HepG2 (cell line): ENCODE measurements at regions not wholly inside any gene's neighbourhood (a gene's known extent, or its start where the extent isn't known, plus 50 kb on each side); places are given as distances from the start of the nearest gene placed in this dataset.

ENCODE experiments used
- ATAC-seq: fragments of 200-7000 bp; cut with Tn5 transposase; 3 replicates; pipeline ENCODE4 v1.9.1; 2020; ENCODE audit warnings: mild to moderate bottlenecking, moderate library complexity
- BruUV-seq: library from RNA; stranded (reverse); fragments of 400-500 nt; replicated peaks from 2 replicates; lab custom pipeline; 2021; lab: Mats Ljungman, UMichigan
- CTCF ChIA-PET: fragments of 300-600 bp; formaldehyde crosslinking; extraction: SDS; loops from one replicate; lab custom pipeline; 2021; ENCODE audit warnings: low total read pairs, inconsistent platforms, low intra/inter-chr PET ratio; lab: Yijun Ruan, JAX
- POLR2A ChIA-PET: fragments of 350-600 bp; sonication (Branson Sonifier 250); formaldehyde crosslinking; loops from one replicate; lab custom pipeline; 2020; ENCODE audit warnings: antibody characterized with exemption, inconsistent platforms; lab: Yijun Ruan, JAX
- DNase-seq: peaks from one replicate; pipeline ENCODE4 v3.0.0-alpha.2; 2015; ENCODE audit warnings: low spot score
- FAIRE-seq: peaks from 3 replicates; lab custom pipeline; 2011; peaks lifted over from hg19 to GRCh38; lab: Jason Lieb, UNC
- H2AFZ ChIP-seq: one replicate; pipeline ENCODE4 v1.6.1; 2011; ENCODE audit warnings: low read length, inconsistent platforms
- H3K27ac ChIP-seq: fragments of 300-600 bp; 3 replicates; pipeline ENCODE4 v1.8.0; 2011; ENCODE audit warnings: mixed run types, mild to moderate bottlenecking, mixed read lengths, low read length, inconsistent platforms; ENCODE audit not compliant: insufficient read depth; ENCODE audit errors: extremely low read length
- H3K27me3 ChIP-seq, 2 experiments: fragments of 200-600 bp in 1 of 2; 2 replicates in 1 of 2; 3 replicates in 1 of 2; pipeline versions ENCODE4 v1.6.0 to v1.8.0; 2011; ENCODE audit warnings: low read length in 2 of 2, mild to moderate bottlenecking in 2 of 2, moderate library complexity in 2 of 2, inconsistent platforms in 1 of 2; ENCODE audit not compliant: insufficient read depth in 2 of 2, control insufficient read depth in 1 of 2
- H3K36me3 ChIP-seq, 2 experiments: fragments of 200-600 bp in 1 of 2; replicated peaks in 1 of 2; 2 replicates in 1 of 2; 3 replicates in 1 of 2; pipeline versions ENCODE4 v1.5.1 to v1.8.0; 2011; ENCODE audit warnings: low read length in 2 of 2, inconsistent platforms in 1 of 2; ENCODE audit not compliant: insufficient read depth in 2 of 2, control insufficient read depth in 1 of 2
- H3K4me1 ChIP-seq: 2 replicates; pipeline ENCODE4 v1.5.1; 2012; ENCODE audit warnings: low read length, inconsistent platforms; ENCODE audit not compliant: insufficient read depth
- H3K4me2 ChIP-seq: 2 replicates; pipeline ENCODE4 v1.6.0; 2011; ENCODE audit warnings: low read depth, low read length, inconsistent platforms
- H3K4me3 ChIP-seq, 3 experiments: fragments of 200-600 bp in 1 of 3; sonication (generic), shearing (Covaris generic) in 1 of 3; replicated peaks in 1 of 3; 2 replicates each; pipeline ENCODE4 v1.5.1; 2011 to 2016; ENCODE audit warnings: low read length in 3 of 3, inconsistent platforms in 2 of 3, low read depth in 2 of 3, mild to moderate bottlenecking in 2 of 3, control low read depth in 1 of 3, mixed read lengths in 1 of 3; ENCODE audit not compliant: insufficient read depth in 1 of 3
- H3K79me2 ChIP-seq: one replicate; pipeline ENCODE4 v1.6.1; 2011; ENCODE audit warnings: low read length, inconsistent platforms; ENCODE audit not compliant: insufficient read depth
- H3K9ac ChIP-seq: 2 replicates; pipeline ENCODE4 v1.6.0; 2011; ENCODE audit warnings: mild to moderate bottlenecking, low read depth, low read length, inconsistent platforms; ENCODE audit not compliant: insufficient read depth
- H3K9me3 ChIP-seq: 2 replicates; pipeline ENCODE4 v1.5.1; 2012; ENCODE audit warnings: mild to moderate bottlenecking, low read length
- H4K20me1 ChIP-seq: 2 replicates; pipeline ENCODE4 v1.6.0; 2011; ENCODE audit warnings: inconsistent platforms, mild to moderate bottlenecking, low read length, moderate library complexity; ENCODE audit not compliant: insufficient read depth
- CREB1 ChIP-seq, 2 experiments: fragments of 450-650 bp in 1 of 2; IDR thresholded peaks; 2 replicates each; pipeline ENCODE4 v1.6.1; 2016 to 2017; ENCODE audit warnings: control low read depth in 1 of 2, mild to moderate bottlenecking in 1 of 2, missing compliant biosample characterization in 1 of 2, missing genetic modification characterization in 1 of 2
- IRX3 ChIP-seq: sonication (generic); formaldehyde crosslinking; IDR thresholded peaks from 2 replicates; pipeline ENCODE4 v1.8.1; 2023; ENCODE audit warnings: mild to moderate bottlenecking, low read depth, missing genetic modification reagents, borderline replicate concordance
- PAWR ChIP-seq: sonication (generic); formaldehyde crosslinking; IDR thresholded peaks from 2 replicates; pipeline ENCODE4 v1.4.0; 2020; ENCODE audit warnings: missing genetic modification reagents, mild to moderate bottlenecking, borderline replicate concordance
- PHB2 ChIP-seq: fragments of 450-650 bp; IDR thresholded peaks from 2 replicates; pipeline ENCODE4 v1.6.1; 2018; ENCODE audit not compliant: partially characterized antibody
- RAD51 ChIP-seq: fragments of 450-650 bp; IDR thresholded peaks from 2 replicates; pipeline ENCODE4 v1.6.1; 2016; ENCODE audit warnings: borderline replicate concordance
- SP5 ChIP-seq: IDR thresholded peaks from 2 replicates; pipeline ENCODE4 v1.6.1; 2016; ENCODE audit warnings: low read depth, borderline replicate concordance
- ZNF12 ChIP-seq: sonication (generic); formaldehyde crosslinking; IDR thresholded peaks from 2 replicates; pipeline ENCODE4 v1.5.0; 2020; ENCODE audit warnings: missing genetic modification reagents
- ZNF282 ChIP-seq: fragments of 450-650 bp; IDR thresholded peaks from 2 replicates; pipeline ENCODE4 v1.6.1; 2018; ENCODE audit not compliant: partially characterized antibody
- ZNF772 ChIP-seq: sonication (generic); formaldehyde crosslinking; IDR thresholded peaks from 2 replicates; pipeline ENCODE4 v1.5.0; 2020; ENCODE audit warnings: mild to moderate bottlenecking, missing genetic modification reagents
- WGBS: methylation state at CpG from one replicate; pipeline ENCODE4 v1.1.6; 2017; ENCODE audit warnings: low lambda C conversion rate; 5-methylcytosine and 5-hydroxymethylcytosine counted together
- in situ Hi-C: cut with HindIII; loops from 2 replicates; pipeline ENCODE4 v1.10.0; 2017; ENCODE audit warnings: low pct_unique_long_range_greater_than_20kb; ENCODE audit not compliant: extremely low pct_ligation_motif_present
- intact Hi-C: fragments of 100-400 bp; cut with micrococcal nuclease; formaldehyde crosslinking; loops from one replicate; pipeline ENCODE4 v1.10.0; 2022; ENCODE audit not compliant: unreplicated experiment
- TF ChIP-seq, protein P1 (sequence below): IDR thresholded peaks from 2 replicates; pipeline ENCODE4 v1.6.1; 2018; ENCODE audit warnings: missing genetic modification reagents, mild to moderate bottlenecking, missing compliant biosample characterization
- TF ChIP-seq, protein P2 (sequence below): sonication (generic); formaldehyde crosslinking; IDR thresholded peaks from 2 replicates; pipeline ENCODE4 v1.4.0; 2020; ENCODE audit warnings: missing genetic modification reagents

- TF ChIP-seq, protein P1, sequence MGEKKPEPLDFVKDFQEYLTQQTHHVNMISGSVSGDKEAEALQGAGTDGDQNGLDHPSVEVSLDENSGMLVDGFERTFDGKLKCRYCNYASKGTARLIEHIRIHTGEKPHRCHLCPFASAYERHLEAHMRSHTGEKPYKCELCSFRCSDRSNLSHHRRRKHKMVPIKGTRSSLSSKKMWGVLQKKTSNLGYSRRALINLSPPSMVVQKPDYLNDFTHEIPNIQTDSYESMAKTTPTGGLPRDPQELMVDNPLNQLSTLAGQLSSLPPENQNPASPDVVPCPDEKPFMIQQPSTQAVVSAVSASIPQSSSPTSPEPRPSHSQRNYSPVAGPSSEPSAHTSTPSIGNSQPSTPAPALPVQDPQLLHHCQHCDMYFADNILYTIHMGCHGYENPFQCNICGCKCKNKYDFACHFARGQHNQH = no peak
- TF ChIP-seq PAWR (CRISPR knock-in tag) (no peak), SP5 (CRISPR knock-in tag) (no peak), IRX3 (no peak)
Observed at GRCh38 chr16:87221633-87222032, 95.6 kb downstream of the C16orf95 start (continued).

DNA sequence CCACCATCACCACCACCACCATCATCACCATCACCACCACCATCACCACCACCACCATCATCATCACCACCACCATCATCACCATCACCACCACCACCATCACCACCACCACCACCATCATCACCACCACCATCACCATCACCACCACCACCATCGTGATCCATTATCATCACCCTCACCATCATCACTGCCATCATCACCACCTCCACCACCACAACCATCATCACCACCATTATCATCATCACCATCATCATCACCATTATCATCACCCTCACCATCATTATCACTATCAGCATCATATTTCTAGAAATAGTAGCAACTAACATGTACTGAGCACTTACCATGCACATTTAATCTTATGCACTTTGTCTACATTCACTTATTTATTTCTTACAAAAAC lies 94.9 kb downstream of the C16orf95 start:
- POLR2A ChIA-PET = no interaction called here

More for the DNA sequence above, 94.9 kb downstream of the C16orf95 start:
- Histone ChIP-seq H2AFZ (no peak overlapping the region), H3K4me3 (no peak overlapping the region), H3K27ac (no peak overlapping the region), H3K9me3 (no peaks in the 10 kb centered on the region), H3K36me3 (no peaks in the 10 kb centered on the region), H3K4me1 (peaks cover 7% of the 10 kb centered on the region), H3K9ac (no peak overlapping the region), H3K4me2 (no peak overlapping the region), H4K20me1 (no peaks in the 10 kb centered on the region), H3K27me3 (no peaks in the 10 kb centered on the region; a peak in 1 of 5 replicates), H3K79me2 (no peaks in the 10 kb centered on the region)
- ATAC-seq = no peak
- no peak for DNase-seq
- FAIRE-seq = no peak
- intact Hi-C loops (no loop called here), in situ Hi-C loops (no loop called here)
- WGBS = 91% methylated on average over 1 of the region's 1 CpG
- TF ChIP-seq RAD51 = 0 out of 2 replicates have a peak, but pooled peaks have one; percentile 18
- TF ChIP-seq ZNF772 (CRISPR knock-in tag) = no peak
- TF ChIP-seq, protein P2, sequence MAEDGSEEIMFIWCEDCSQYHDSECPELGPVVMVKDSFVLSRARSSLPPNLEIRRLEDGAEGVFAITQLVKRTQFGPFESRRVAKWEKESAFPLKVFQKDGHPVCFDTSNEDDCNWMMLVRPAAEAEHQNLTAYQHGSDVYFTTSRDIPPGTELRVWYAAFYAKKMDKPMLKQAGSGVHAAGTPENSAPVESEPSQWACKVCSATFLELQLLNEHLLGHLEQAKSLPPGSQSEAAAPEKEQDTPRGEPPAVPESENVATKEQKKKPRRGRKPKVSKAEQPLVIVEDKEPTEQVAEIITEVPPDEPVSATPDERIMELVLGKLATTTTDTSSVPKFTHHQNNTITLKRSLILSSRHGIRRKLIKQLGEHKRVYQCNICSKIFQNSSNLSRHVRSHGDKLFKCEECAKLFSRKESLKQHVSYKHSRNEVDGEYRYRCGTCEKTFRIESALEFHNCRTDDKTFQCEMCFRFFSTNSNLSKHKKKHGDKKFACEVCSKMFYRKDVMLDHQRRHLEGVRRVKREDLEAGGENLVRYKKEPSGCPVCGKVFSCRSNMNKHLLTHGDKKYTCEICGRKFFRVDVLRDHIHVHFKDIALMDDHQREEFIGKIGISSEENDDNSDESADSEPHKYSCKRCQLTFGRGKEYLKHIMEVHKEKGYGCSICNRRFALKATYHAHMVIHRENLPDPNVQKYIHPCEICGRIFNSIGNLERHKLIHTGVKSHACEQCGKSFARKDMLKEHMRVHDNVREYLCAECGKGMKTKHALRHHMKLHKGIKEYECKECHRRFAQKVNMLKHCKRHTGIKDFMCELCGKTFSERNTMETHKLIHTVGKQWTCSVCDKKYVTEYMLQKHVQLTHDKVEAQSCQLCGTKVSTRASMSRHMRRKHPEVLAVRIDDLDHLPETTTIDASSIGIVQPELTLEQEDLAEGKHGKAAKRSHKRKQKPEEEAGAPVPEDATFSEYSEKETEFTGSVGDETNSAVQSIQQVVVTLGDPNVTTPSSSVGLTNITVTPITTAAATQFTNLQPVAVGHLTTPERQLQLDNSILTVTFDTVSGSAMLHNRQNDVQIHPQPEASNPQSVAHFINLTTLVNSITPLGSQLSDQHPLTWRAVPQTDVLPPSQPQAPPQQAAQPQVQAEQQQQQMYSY (CRISPR knock-in tag) = no peak
- TF ChIP-seq PHB2 = peak; percentile 40
- TF ChIP-seq ZNF282 = peak; percentile 78
- TF ChIP-seq ZNF12 (CRISPR knock-in tag) = no peak
- TF ChIP-seq CREB1 (IDR thresholded peaks at IDR 0.05) = peak; percentile 91
- no peak for TF ChIP-seq CREB1 (CRISPR knock-in tag; IDR thresholded peaks at IDR 0.05)
- BruUV-seq = no TSS peak
- CTCF ChIA-PET = no interaction called here
